Suppressor macrophage treated with lipopolysaccharide for 1 hour (primary cell): ENCODE measurements at regions not wholly inside any gene's neighbourhood (a gene's known extent, or its start where the extent isn't known, plus 50 kb on each side); places are given as distances from the start of the nearest gene placed in this dataset.

Experiments used
- DNase-seq, 3 donors: peaks; one replicate each; pipeline ENCODE4 v3.0.0-alpha.2; 2020 to 2022

DNA sequence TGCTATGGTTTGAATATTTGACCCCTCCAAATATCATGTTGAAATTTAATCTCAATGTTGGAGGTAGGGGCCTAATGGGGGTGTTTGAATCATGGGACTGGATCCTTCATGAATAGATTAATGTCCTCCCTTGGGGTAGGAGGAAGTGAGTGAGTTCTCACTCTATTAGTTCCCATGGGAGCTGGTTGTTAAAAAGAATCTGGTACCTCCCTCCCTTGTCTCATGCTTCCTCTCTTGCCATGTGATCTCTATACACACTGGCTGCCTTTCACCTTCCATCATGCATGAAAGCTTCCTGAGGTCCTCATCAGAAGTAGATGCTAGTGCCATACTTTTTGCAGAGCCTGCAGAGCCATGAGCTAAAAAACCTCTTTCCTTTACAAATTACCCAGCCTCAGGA is 177.7 kb upstream of the MCTP2 start:
- no peak for DNase-seq

DNA sequence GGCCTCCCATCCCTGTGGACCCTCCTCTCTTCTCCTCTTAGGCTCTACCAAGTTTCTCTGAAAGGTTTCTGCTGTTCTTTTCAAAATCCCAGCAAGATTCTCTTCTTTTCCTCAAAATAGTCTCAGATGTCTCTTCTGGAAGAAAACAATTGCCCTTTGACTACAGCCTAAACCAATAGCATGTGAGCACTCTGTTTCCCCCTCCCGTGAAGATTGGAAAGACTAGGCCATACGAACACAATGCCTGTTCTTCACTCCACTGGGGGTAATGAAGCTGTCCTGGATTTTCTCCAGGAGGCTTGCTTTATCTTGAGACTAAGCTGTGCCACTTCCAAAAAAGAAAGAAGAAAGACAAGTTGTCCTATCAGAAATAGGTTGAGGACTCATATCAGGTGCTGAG is 178.7 kb upstream of the MCTP2 start:
- no peak for DNase-seq

DNA sequence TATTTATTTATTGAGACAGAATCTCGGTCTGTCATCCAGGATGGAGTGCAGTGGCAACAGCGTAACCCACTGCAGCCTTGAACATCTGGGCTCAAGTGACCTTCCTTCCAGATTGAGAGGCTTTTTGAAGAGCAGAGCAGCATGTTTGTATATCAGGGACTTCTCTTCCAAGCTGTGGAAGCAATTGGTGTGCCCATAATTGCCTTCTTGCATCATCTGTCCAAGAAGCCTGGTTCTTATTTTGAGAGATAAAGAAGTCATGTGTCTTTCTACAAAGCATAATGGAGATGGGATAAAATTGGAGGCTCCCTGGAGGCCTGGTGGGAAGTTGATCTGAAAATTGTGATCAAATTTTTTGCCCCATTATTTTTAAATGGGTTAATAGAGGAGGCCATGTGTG is 183.8 kb upstream of the MCTP2 start:
- no peak for DNase-seq

DNA sequence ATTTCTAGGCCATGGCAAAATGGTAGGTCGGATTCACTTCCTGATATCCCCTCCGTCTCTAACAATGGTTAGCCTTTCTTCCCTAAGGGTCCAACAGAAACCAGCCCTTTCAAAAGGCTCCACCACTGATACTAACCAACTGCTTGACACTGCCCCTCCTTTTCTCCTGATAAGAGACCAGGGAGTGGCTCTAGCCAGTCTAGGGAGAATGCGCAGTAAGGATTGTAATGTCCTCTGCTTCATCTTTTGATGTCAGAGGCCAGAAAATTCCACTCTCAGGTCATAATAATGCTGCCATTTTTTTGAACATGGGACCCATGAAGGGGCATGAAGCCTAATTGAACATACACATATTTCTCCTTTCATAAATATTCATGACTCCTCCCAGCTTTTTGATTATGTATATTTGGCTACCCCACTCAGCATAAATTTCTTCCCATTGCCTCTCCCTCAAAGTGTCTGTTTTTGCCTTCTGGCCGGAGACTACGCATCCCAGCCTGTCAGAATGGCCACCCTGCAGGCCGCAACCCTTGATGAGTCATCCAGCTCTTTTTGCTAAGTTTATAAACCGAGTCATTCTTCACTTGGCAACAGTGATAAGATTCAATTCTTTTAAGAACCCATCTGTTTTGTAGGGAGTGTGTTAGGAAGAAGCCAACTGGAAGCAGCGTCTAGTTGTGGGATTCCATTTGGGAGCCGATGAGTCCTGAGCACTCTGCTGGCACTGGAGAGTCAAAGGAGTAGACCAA is 189.0 kb upstream of the MCTP2 start:
- no peak for DNase-seq

DNA sequence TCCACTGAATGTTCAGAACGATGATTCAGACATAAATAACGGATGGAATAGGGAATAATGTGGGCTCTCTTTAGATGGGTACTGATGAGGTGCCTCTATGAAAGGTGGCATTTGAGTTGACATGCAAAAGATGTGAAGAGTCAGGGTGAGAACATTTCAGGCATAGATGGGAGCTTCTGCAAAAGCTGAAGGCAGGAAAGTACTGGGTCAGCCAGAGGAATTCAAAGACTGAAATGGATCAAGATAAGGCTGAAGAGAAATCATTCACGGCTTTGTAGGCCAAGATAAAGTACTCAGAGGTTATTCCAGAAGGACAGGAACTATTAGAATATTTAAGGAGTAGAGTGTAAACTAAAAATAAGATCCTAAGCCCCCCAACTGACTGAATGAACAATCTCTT is 189.6 kb upstream of the MCTP2 start:
- DNase-seq: no peak

DNA sequence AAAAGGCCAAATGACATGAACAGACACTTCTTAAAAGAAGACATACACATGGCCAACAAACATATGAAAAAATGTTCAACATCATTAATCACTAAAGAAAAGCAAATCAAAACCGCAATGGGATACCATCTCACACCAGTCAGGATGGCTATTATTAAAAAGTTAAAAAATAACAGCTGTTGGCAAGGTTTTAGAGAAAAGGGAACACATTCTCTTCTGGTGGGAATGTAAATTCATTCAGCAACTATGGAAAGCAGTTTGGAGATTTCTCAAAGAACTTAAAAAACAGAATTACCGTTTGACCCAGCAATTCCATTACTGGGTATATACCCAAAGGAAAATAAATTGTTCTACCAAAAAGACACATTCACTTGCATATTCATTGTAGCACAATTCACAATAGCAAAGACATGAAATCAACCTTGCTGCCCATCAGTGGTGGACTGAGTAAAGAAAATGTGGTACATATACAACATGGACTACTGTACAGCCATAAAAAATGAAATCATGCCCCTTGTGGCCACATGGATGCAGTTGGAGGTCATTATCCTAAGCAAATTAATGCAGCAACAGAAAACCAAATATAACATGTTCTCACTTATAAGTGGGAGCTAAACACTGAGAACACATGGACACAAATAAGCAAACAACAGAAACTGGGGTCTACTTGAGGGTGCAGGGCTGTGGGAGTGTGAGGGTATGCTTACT is 190.7 kb upstream of the MCTP2 start:
- no peak for DNase-seq

DNA sequence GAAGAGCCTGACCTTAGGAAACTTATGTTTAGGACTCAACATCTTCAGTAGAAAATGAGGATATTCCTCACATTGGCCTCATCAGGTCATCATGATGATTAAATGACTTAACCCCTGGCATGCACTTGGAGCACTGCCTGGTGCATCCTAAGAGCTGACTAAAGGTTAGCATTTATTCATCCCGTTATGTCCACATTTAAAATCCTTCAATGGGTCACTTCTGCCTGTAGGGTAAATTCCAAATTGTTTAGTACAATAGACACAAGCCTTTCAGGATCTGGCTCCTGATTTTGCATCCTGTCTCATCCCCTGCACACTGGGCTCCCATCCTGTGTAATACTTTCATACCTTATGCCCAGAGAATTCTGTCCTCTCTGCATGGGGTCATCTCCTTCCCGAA is 195.2 kb upstream of the MCTP2 start:
- DNase-seq: no peak

DNA sequence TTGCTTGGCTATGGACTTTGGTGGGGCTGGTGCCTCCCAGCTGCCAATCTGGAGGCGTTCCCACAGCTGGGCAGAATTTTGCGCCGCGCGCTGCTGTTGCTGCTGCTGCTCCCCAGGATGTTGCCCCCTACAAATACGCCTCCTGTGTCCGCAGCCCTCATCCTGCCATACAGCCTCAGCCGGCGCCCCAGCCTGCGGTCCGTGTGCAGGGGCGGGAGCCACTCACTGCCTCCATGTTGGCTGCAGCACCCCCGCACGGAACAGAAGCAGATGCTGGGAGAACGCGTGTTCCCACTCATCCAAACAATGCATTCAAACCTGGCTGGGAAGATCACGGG is 197.7 kb upstream of the MCTP2 start:
- no peak for DNase-seq

DNA sequence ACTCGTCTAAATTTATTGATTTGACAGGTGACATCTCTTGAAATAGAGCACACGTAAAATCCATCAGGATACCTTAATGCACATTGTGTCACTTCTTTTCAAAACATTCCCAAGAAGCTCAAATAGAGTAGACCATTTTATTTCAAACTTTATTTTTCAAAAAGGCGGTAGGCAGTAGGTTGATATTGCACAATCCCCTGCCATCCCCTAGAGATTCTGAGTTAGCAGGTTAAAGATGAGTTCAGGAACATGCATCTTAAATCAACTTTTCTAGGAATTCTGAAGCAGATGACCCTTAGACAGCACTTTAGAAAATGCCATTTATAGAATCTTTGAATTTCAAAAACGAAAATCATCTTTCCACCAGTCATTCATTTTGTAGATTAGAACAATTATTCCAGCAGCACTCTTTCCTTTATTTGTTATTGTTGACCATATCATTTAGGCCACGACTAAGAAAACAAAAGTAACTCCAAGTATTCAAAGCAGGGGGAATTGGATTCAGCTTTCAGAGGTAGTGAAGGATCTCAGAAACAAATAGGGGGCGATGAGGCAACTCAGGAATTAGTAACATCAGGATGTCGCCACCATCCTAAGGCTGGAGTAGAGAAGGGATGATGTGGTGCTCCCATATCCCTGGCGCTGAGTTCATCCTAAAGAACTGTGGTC is 198.2 kb upstream of the MCTP2 start:
- DNase-seq: no peak

DNA sequence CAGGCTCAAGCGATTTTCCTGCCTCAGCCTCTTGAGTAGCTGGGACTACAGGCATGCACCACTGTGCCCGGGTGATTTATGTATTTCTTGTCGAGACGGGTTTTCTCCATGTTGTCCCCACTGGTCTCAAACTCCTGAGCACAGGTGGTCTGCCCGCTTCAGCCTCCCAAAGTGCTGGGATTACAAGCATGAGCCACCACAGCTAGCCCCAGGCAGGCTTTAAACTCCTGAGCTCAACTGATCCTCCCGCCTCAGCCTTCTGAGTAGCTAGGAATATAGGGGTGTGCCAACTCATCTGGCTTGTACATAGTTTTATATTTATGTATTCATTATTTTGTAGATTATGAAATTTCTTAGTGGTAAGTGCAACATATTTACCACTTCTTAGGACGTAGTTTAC is 198.8 kb upstream of the MCTP2 start:
- no peak for DNase-seq

DNA sequence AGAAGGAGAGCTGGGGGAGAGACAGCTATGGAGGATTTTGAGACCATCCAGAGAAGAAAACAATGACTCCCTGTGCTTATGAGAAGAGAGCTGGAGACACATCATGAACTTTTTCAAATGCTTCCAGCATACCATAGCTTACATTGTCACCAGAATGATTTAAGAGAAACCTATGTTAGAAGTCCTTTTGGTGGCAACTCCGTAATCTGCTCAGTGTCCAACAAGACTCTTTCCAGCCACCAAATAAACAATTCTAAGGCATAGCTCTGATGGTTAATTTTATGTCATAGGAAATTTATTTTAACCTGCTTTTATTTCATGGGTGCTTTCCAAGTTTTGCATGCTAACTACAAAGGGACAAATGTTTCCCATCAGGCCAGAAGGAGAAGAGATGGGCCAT is 200.3 kb upstream of the MCTP2 start:
- DNase-seq: no peak

DNA sequence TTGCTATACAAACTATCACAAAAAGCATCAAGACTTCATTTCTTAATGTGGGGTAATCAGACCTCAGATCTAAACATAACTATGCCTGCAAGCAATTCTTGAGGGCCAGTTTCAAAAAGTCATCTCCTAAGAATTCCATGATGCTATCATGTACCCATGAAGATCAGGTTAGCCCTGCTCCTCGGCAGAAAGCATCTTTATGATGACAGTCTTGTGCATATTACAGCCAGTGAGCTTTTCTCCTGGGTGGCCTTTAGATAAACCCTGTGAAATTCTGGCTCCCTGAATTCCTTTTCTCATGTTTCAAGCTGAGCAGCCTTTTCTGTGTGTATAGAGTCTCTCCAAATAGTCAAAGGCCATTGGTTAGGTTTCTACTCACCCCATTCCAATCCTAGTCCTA is 201.9 kb upstream of the MCTP2 start:
- no peak for DNase-seq

DNA sequence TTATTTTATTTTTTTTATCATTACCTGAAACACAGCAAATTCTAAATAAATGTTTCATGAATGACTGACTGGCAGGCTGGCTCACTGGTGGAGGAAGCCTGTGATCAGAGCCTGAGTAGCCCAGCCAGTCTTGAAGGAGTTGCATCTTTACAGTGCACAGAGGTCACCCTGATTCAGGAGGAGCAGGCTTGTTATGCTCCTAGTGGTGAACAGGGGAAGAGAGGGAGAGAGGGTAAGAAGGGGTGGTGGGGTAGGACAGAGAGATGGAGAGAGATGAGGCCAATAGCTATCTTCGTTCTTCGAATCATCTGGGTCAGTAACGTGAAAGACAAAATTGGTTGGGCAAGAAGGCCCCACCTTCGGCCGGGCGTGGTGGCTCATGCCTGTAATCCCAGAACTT is 202.6 kb upstream of the MCTP2 start:
- DNase-seq: no peak

DNA sequence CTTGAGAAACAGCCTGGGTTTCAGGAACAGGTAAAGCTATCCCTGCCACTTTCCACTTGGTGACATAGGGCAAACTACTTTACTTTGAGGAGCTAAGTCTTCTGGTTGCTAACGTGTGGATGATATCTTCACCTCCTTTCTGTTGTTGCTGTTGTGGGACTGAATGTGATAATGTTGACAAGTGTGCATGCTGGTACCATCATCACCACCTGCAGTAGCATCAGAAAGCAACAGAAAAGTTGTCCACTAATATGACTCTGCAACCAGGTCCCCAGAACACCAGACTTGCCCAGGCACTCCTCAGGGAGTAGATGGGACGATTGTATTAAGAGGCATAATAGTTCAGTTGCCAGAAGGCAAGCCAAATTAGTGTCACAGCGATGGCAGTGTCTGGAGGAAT is 203.2 kb upstream of the MCTP2 start:
- DNase-seq: no peak

DNA sequence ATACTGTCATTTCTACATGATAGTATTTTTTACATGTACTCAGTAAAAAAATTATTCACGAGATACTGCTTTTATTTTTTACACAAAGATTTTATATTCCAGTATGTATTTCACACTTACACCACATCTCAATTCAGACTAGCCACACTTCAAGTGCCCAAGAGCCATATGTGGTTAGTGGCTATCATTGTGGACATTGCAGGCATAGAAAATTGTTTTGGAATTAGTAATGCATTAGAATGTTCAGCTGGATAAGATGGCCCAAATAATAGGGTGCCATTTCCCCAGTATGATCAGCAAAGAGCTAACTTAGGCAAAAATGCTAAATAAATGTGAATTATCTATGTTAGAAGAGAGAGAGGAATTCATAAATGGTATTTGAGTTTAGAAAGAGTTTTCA is 203.8 kb upstream of the MCTP2 start:
- no peak for DNase-seq

DNA sequence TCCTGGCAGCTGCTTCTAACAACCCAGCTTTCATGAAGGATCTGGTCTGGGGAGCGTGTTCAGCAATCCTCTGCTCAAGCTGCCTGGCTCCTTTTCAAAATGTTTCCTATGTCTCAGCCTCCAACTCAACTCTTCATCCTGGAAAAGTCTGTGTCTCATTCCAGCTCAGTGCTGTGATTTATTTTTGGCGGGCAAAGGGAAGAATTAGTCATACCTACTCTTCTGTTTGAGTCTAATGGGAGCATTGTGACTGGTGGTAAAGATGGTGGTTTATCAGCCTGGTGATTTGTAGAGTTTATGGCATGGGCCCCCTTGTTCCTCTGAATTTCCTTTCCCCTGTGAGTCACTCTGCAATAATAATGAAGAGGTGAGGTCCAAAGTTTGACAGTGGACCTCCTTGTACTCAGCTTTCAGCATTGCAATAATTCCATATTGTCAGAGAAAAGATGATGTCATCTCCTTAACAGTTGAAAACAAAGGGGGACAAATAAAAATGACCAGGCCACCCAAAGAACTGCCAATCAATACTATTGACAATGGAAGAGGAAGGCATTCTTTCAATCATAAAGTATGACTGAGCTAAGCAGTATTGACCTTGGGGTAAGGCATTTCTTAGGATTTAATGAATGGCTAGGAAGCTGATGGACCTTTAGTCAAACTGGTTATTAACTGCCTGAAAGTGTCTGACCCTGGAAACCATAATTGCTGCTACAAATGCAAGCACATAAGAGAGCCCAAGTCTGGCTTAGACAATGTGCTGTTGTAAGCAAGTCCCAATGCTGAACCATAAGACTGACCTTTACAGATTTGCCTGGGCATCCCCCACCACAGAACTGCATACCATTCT is 204.7 kb upstream of the MCTP2 start:
- no peak for DNase-seq

DNA sequence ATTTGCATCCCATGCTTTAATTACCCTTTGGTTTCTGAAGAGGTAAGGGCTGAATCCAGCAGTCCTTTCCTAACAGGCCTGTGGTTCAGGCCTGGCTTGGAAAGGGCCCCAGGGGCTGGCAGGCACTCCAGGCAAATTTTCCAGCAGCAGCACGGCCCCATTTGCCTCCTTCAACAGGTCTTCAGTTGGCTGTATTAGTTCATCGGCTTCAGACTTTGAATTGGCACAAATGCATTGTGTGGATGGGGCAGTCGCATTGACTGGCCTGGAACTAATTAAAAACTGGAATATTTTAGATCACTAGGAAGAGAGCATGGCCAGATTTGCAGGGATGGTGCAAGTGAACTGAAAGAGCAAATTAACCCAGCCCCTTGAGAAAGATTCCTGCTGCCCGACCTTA is 207.8 kb upstream of the MCTP2 start:
- no peak for DNase-seq

DNA sequence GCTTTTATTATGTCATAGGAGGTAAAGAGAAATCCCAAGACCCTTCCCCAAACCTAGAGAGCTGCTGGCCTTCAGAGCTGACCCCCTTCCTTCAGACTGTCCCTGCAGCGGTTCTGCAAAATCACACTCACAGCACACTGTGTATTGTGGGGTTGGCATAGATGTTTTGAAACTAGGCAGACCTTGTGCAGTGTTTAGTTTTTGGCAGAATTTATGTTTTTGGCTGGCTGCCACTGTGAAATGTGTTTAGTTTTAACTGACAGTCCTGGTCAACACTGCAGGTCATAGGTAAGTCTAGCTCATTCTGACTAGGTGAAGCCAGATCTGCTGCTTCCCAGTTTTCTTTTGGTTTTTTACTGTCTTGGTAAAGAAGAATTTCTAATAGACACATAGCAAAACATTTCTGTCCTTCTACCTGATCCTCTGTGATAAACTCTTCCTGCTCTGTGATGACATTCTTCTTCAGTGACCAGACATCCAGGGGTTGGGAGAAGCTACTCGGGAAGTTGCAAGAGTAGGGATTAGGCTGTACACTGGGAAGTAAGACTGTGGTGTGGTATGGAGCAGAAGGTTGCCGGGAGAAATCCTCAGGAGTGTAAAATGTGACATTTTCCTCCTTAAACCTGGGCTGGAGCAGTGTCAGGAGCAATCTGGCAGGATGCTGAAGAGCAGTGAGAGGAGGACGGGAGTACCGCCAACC is 209.6 kb upstream of the MCTP2 start:
- no peak for DNase-seq

DNA sequence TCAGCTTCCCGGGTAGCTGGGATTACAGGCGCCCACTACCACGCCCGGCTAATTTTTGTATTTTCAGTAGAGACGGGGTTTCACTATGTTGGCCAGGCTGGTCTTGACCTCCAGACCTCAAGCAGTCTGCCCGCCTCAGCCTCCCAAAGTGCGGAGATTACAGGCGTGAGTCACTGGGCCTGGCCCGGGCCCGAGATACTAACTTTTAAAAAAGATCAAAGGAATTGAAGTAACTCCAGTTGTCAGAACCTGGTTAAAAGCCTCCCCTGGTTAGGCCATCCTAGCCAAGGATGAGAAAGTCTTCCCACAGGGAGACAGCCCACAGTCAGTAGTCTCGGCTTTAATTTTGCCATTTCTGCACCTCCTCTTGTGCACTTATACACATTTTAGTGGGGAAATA is 212.3 kb upstream of the MCTP2 start:
- DNase-seq: no peak

DNA sequence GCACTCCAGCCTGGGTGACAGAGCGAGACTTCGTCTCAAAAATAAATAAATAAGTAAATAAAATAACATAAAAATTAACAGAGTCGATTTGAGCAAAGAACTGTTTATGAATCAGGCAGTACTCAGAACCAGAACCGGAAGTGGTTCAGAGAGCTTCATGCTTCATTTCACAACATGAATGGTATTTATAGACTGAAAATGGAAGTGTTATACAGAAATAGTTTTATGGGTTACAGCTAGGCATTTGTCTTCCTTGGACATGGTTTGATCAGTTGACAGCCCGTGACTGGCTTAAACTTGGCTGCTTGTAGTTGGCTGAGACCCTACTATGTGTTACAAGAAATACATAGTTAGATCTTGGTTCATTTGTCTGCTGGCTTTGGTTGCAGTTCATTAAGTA is 216.0 kb upstream of the MCTP2 start:
- no peak for DNase-seq

DNA sequence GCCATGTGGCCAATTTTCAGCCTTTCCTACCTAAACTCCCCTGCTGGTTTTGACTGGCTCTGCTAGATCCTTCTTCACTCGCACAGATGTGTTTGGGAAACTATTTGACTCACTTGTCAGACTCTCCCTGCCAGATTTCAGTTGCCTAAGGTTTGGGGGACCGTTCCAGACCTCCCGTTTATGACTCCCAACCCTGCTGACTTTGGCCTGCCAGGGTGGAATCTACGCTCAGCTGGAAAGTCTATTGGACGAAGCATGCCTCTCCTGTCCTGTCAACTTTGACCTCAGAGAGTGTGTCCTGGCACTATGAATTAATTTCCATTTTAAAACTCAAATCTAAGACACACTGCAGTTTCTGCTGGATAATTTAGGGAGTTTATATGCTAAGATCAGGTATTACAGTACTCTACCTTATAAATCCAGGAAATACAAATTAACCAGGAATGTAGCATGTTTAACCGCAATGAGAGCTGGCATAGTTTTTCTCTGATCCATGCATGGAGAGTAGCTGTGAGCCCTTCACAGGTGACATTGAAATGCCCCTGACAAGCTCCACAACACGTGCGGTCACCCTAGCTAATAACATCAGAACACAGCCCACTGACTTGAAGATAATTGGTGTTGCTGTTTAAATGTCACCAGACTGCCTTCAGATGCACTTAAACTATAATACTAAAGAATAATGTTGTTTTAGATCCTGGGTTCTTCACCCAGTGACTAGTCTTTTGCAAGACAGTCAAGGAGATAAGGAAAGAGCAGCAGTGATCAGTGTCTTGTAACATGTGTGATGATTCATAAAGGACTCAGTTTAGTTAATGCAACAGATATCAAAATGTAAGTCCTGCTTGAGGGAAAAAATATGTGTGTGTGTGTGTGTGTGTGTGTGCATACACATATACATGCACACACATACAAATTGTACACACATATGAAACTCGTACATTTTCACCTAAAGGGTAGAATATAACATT is 223.0 kb upstream of the MCTP2 start:
- DNase-seq: no peak

DNA sequence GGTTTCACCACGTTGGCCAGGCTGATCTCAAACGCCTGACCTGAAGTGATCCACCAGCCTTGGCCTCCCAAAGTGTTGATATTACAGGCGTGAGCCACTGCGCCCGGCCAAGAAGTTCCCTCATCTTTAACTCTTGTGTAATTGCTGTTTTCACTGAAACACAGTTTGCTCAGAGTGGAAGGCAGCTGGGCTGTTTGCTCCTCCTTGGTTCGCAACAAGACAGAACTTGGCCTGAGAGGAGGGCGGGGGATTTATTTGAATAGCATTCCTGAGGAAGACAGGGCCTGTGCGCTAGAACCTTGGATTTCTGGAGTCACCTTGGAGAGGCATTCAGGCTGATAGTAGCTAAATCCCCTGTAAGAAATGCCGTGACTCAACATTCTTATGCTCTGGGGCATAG is 226.7 kb upstream of the MCTP2 start:
- DNase-seq: no peak
